Stimulated activated CD8-positive, alpha-beta memory T cell treated with anti-CD3 and anti-CD28 coated beads, Interleukin-15, amount 100 ng/mL, for 4 hours (primary cell): ENCODE measurements at regions not wholly inside any gene's neighbourhood (a gene's known extent, or its start where the extent isn't known, plus 50 kb on each side); places are given as distances from the start of the nearest gene placed in this dataset.

Source experiments
- DNase-seq, 2 donors: peaks; one replicate each; pipeline ENCODE4 v3.0.0-alpha.2; 2020; ENCODE audit warnings: low read depth in 2 of 2

DNA sequence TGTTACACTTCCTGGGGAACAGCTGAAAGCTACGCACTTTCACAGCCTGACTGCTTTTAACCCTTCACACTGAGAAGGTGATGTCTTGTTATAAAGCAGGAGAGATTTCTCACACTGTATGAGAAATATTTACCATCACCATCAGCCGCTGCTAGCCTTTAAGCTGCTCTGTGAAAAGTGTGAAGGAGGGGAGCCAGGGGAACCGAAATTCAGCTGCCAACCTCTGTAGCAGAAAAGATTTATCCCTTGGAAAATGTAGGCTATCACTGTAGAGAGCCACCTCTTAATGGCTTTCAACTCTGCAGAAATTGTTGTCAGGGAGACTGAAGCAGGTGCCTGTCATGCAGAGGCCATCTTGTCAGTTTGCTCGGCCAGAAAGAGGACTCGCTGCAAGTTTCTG is 145.3 kb downstream of the SP3 start:
- no peak for DNase-seq

DNA sequence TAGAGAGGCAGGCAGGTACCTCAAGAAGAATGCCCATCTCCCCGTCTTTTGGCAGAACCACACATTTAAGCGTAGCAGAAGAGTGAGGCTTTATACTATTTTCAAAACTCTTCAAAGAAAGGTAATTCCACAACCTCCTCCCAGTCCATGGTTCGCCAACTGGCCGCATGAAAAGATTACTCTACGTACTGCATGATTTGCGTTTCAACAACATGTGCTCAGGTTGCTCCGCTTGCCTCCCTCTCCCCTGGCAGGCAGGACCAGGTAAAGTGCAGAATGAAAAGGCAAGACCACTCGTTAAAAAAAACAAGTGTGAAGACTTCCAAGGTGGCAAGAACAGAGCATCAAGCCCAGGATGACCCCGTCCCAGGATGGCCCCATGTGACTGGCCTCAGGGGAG is 143.7 kb downstream of the SP3 start:
- no peak for DNase-seq

GRCh38 chr2:173822889-173823542 is 142.2 kb downstream of the SP3 start:
- no peak for DNase-seq

DNA sequence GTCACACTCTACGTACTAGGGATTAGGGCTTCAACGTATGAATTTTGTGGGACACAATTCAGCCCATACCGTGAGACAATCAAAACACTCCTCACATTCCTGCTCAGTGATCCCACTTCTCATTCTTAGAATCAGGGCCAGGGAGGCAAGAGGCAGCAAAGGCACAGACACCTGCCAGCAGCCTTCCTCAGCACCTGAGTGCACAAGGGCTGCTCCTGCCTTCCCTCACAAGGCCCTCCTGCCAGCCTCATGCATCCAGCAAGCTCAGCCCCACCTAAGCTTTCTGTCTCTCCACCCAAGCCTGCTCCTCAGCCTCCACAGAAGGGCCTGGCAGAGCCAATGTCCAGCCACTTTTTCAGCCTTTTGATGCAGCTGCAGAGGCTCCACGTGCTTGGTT is 141.6 kb downstream of the SP3 start:
- no peak for DNase-seq

- DNase-seq: no peak
Measured at GRCh38 chr2:173828189-173829142, 136.7 kb downstream of the SP3 start.

- no peak for DNase-seq
Measured at GRCh38 chr2:173829727-173830126, 135.4 kb downstream of the SP3 start.

GRCh38 chr2:173830170-173830569 is 135.0 kb downstream of the SP3 start:
- DNase-seq: no peak

GRCh38 chr2:173831312-173832229 is 133.6 kb downstream of the SP3 start:
- no peak for DNase-seq

DNA sequence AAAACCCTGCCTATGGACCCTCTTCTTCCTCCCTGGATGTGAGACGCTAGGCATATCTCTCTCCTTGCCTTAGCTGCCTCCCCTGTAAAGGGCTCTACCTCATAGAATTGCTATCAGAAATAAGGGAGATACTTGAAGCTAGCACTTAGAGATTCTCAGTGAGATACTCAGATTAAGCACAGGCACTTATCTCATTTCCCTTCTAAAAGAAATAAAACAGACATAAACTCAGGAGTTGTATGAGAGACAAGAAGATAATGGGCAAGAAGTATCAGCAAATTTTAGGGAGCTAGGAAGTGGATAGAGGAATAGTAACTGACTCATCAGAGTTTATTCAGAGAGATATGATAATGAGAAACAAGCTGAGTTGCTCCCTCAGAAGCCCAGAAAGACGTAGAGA is 131.0 kb downstream of the SP3 start:
- no peak for DNase-seq

- DNase-seq: no peak
Measured at GRCh38 chr2:173835726-173836125, 129.4 kb downstream of the SP3 start.

- DNase-seq: no peak
Measured at GRCh38 chr2:173841110-173841509, 124.1 kb downstream of the SP3 start.

DNA sequence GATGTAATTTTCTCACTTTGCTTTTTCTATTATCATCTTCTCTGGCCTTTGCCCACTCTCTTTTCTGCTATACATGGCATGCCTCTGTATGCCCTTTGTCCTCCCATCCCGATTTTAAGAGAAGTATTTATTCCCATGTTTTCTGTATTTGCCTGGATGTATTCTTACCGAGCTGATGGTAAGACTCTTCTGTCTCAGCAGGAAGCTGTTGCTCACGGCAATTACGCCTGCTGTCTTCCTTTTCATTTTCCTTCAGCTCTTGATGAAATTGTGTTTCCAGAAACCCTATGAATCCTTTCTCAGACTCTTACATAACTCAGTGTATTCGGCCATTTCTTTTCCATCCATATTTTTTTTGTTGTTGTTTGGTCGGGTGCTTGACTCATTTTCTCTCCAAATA is 121.6 kb downstream of the SP3 start:
- DNase-seq: no peak

DNA sequence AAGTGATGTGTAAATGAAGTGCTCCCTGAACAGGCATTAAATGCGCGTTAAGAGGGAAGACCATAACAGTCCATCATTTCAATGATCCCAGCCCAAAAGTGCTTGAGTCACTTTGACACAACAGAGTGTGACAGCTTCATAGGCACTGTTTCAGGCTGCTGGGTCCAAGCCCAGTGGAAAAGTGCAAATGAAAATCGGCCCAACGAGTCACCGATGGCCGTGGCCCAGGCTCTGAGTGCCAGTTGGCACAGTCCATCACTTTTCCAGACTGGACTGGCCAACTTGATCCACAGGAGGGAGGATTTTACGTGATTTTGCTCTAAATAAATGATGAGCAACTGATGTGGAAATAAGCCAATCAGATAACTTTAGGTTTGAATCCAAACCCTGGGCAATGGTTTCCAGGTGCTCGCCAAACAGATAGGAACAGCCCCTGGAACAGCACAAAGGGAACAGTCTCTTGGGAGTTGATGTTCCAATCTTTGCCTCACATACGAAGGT is 114.0 kb downstream of the SP3 start:
- DNase-seq: no peak

DNA sequence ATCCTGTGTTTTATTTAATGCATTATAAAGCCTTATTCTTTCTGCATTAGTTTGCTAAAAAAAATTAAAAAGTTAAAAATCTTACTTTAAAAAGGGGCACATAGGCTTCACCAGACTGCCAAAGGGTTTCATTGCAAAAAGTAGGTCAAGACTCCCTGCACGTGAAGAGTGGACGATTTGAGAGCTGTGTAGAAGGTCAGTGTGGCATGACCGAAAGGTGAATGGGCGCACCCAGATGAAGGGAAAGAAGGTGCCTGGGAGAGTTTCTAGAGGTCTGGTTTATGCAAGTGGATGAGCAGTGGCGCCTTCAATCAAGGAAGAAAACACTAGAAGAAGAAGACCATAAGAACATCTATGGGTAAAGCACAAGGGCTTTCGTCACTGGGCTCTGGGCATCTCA is 111.0 kb downstream of the SP3 start:
- no peak for DNase-seq

GRCh38 chr2:173854840-173855239 is 110.3 kb downstream of the SP3 start:
- no peak for DNase-seq

DNA sequence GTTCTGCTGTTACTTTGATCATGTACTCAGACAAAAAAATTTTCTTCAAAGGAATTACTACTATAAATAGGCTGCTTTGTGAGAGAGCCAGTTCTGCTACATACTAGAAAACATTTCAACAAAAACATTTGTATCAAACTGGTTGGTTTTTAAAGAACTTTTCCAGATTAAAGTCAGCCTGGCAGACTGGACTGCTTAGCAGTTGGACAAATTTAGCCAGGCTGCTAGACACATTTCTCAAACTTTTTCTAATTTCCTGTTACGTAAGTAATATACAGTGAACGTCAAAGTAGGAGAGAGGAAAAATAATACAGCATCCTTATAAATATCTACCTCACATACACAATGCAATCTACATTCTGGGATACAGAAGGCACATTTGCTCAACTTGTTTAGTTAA is 109.5 kb downstream of the SP3 start:
- no peak for DNase-seq
